MM.1S (cell line): ENCODE measurements at regions not wholly inside any gene's neighbourhood (a gene's known extent, or its start where the extent isn't known, plus 50 kb on each side); places are given as distances from the start of the nearest gene placed in this dataset.

ENCODE experiments used
- DNase-seq: peaks from one replicate; pipeline ENCODE4 v3.0.0-alpha.2; 2015
- H2AFZ ChIP-seq: fragments of 300-600 bp; sonication (generic); 2 replicates; pipeline ENCODE4 v1.6.0; 2016; ENCODE audit warnings: antibody characterized with exemption, low read length
- H3F3A ChIP-seq: fragments of 300-600 bp; sonication (generic); 2 replicates; pipeline ENCODE4 v1.6.1; 2016; ENCODE audit warnings: mild to moderate bottlenecking, antibody characterized with exemption, low read length, moderate library complexity, mixed read lengths; ENCODE audit not compliant: insufficient read depth
- H3K27ac ChIP-seq: fragments of 300-600 bp; sonication (generic); 2 replicates; pipeline ENCODE4 v1.5.1; 2016; ENCODE audit warnings: mild to moderate bottlenecking, low read length
- H3K27me3 ChIP-seq: fragments of 300-600 bp; sonication (generic); replicated peaks from 2 replicates; pipeline ENCODE4 v1.6.0; 2016; ENCODE audit warnings: low read length; ENCODE audit not compliant: insufficient read depth
- H3K36me3 ChIP-seq: fragments of 300-600 bp; sonication (generic); replicated peaks from 2 replicates; pipeline ENCODE4 v1.6.1; 2016; ENCODE audit warnings: mild to moderate bottlenecking, low read length, mixed read lengths; ENCODE audit not compliant: insufficient read depth
- H3K4me1 ChIP-seq: fragments of 300-600 bp; sonication (generic); 2 replicates; pipeline ENCODE4 v1.6.1; 2016; ENCODE audit warnings: low read length, mixed read lengths
- H3K4me2 ChIP-seq: fragments of 300-600 bp; sonication (generic); 2 replicates; pipeline ENCODE4 v1.6.0; 2016; ENCODE audit warnings: low read depth, low read length
- H3K4me3 ChIP-seq: fragments of 300-600 bp; sonication (generic); 2 replicates; pipeline ENCODE4 v1.5.1; 2016; ENCODE audit warnings: low read length, mixed read lengths
- H3K79me2 ChIP-seq: fragments of 300-600 bp; sonication (generic); 2 replicates; pipeline ENCODE4 v1.6.1; 2016; ENCODE audit warnings: mixed run types, low read length, mixed read lengths
- H3K9ac ChIP-seq: fragments of 300-600 bp; sonication (generic); 2 replicates; pipeline ENCODE4 v1.6.1; 2016; ENCODE audit warnings: low read length, mixed read lengths
- H3K9me2 ChIP-seq: fragments of 300-600 bp; sonication (generic); replicated peaks from 2 replicates; pipeline ENCODE4 v1.6.1; 2016; ENCODE audit warnings: mild to moderate bottlenecking, low read length, mixed read lengths; ENCODE audit not compliant: insufficient read depth
- H3K9me3 ChIP-seq: fragments of 300-600 bp; sonication (generic); replicated peaks from 2 replicates; pipeline ENCODE4 v1.6.1; 2016; ENCODE audit warnings: mild to moderate bottlenecking, low read length, mixed read lengths; ENCODE audit not compliant: insufficient read depth
- H4K20me1 ChIP-seq: fragments of 300-600 bp; sonication (generic); 2 replicates; pipeline ENCODE4 v1.6.1; 2016; ENCODE audit warnings: mild to moderate bottlenecking, low read length, moderate library complexity, mixed read lengths; ENCODE audit not compliant: insufficient read depth
- CTCF ChIP-seq: fragments of 300-600 bp; sonication (generic); IDR thresholded peaks from 2 replicates; pipeline ENCODE4 v1.5.1; 2016; ENCODE audit warnings: antibody characterized with exemption, low read length, mixed read lengths
- EZH2 ChIP-seq: fragments of 300-600 bp; sonication (generic); optimal IDR thresholded peaks from 2 replicates; pipeline ENCODE3; 2017; ENCODE audit warnings: low read depth, mild to moderate bottlenecking, antibody characterized with exemption, low read length, mixed read lengths
- EZH2phosphoT487 ChIP-seq: fragments of 300-600 bp; sonication (generic); IDR thresholded peaks from 2 replicates; pipeline ENCODE4 v1.6.1; 2018; ENCODE audit warnings: antibody characterized with exemption, low read length

DNA sequence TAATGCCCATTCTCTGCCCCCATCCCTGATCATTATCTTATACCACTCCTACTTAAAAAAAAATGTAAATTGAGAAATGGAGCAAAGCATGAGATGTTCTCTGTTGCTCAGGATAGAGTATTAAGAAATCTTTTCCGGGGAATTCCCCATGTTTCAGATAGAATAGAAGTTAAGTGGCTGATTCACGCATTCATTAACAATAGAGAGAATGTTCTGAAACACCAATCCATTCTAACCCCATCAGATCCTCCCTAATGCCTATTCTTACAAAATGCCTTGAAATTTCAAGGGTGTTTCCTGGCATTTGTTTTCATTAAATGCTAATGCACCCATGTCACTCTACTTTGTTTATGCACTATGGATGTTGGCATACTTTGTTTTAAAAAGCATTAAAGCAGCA lies 101.1 kb downstream of the AREG start:
- Histone ChIP-seq H4K20me1 (no peaks in the 10 kb centered on the region), H3K4me1 (peaks cover 17% of the 10 kb centered on the region), H3K27ac (no peak overlapping the region), H3K9me2 (no peaks in the 10 kb centered on the region), H3K79me2 (no peaks in the 10 kb centered on the region), H3F3A (peaks cover 9% of the 10 kb centered on the region), H3K4me2 (no peak overlapping the region), H3K9ac (no peak overlapping the region), H3K9me3 (no peaks in the 10 kb centered on the region), H3K4me3 (no peak overlapping the region), H3K27me3 (peaks cover 3% of the 10 kb centered on the region; the same call in 1 of the 2 replicates), H3K36me3 (no peaks in the 10 kb centered on the region), H2AFZ (no peak overlapping the region)
- DNase-seq, result no peak
- no peak for TF ChIP-seq EZH2phosphoT487
- TF ChIP-seq EZH2, result no peak
- TF ChIP-seq CTCF, result no peak

DNA sequence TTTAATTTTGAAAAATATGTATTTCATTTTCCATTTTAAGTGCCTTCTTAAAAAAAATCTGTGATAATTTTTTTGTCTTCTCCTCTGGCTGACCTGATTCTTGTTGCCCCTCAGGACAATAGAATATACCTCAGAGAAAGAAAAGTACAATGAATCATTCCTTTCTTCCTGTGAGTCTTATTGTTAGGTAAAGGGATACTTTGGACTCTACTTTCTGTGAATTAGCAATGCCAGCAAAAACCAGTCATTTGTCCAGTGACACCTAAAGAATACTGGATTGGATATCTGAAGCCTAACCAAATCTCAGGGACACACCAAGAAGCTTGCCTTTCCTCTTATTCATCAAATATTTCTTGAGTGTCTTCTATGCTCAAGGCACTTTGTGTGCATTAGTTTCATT lies 102.1 kb downstream of the AREG start:
- Histone ChIP-seq H3K9ac (no peak overlapping the region), H3K9me2 (no peaks in the 10 kb centered on the region), H3K36me3 (no peaks in the 10 kb centered on the region), H3K27me3 (peaks cover 3% of the 10 kb centered on the region; the same call in 1 of the 2 replicates), H3K27ac (no peak overlapping the region), H3F3A (peaks cover 9% of the 10 kb centered on the region), H3K79me2 (no peaks in the 10 kb centered on the region), H2AFZ (no peak overlapping the region), H4K20me1 (no peaks in the 10 kb centered on the region), H3K4me1 (peaks cover 17% of the 10 kb centered on the region), H3K4me2 (no peak overlapping the region), H3K4me3 (no peak overlapping the region), H3K9me3 (no peaks in the 10 kb centered on the region)
- no peak for DNase-seq
- TF ChIP-seq EZH2 (no peak), CTCF (no peak), EZH2phosphoT487 (no peak)

GRCh38 chr4:74548561-74548960 lies 103.6 kb downstream of the AREG start:
- Histone ChIP-seq H3K27ac (no peak overlapping the region), H3K36me3 (no peaks in the 10 kb centered on the region), H3K4me2 (no peak overlapping the region), H2AFZ (no peak overlapping the region), H3K4me1 (peaks cover 6% of the 10 kb centered on the region), H4K20me1 (no peaks in the 10 kb centered on the region), H3K79me2 (no peaks in the 10 kb centered on the region), H3K9ac (no peak overlapping the region), H3K9me3 (no peaks in the 10 kb centered on the region), H3K9me2 (no peaks in the 10 kb centered on the region), H3K4me3 (no peak overlapping the region), H3F3A (no peaks in the 10 kb centered on the region), H3K27me3 (0 out of 2 replicates have a peak, but pooled peaks cover 3% of the 10 kb centered on the region)
- no peak for DNase-seq
- TF ChIP-seq EZH2phosphoT487, result no peak
- no peak for TF ChIP-seq CTCF
- TF ChIP-seq EZH2, result no peak
